ENCODE measurements at regions not wholly inside any gene's neighbourhood (a gene's known extent, or its start where the extent isn't known, plus 50 kb on each side); places are given as distances from the start of the nearest gene placed in this dataset.

DNA sequence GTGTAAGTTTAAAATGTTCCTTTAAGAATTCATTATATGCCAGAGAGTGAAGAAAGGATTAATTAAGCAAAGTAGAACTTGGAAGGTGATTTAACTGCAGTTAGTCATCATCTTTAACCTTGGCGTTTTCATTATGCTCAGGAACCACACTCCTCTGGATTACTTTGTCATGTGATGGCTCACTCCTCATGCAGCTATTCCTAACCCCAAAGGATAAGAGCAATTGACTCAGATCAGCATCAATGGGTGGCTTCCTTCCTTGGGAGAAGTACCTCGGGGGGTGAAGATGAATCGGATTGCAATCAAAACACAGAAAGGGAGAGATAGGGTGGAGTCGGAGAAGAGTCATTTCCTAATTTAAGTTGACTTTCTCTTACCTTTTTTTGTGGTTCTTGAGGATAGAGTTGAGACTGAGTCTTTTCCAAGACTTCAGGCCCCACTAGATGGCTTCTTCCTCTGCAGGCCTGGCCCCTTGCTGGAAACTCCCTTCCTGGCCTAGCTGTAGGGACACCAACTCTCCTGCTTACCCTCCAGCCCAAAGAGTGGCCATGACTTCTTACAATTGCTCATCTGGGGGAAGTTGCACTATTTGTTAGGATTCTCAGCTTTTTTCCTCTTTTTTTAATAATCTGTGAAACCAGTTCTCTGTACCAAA is 238.6 kb upstream of the DDHD1 start:
- no peak overlapping the region for H3K27ac ChIP-seq
- no peak overlapping the region for H3K4me3 ChIP-seq
- no peaks in the 10 kb centered on the region for H3K27me3 ChIP-seq
- H3K36me3 ChIP-seq, result no peaks in the 10 kb centered on the region
- intact Hi-C loops (cut with DNase I), result no loop called here
- H3K4me1 ChIP-seq, result no peaks in the 10 kb centered on the region
- TF ChIP-seq, protein P1, sequence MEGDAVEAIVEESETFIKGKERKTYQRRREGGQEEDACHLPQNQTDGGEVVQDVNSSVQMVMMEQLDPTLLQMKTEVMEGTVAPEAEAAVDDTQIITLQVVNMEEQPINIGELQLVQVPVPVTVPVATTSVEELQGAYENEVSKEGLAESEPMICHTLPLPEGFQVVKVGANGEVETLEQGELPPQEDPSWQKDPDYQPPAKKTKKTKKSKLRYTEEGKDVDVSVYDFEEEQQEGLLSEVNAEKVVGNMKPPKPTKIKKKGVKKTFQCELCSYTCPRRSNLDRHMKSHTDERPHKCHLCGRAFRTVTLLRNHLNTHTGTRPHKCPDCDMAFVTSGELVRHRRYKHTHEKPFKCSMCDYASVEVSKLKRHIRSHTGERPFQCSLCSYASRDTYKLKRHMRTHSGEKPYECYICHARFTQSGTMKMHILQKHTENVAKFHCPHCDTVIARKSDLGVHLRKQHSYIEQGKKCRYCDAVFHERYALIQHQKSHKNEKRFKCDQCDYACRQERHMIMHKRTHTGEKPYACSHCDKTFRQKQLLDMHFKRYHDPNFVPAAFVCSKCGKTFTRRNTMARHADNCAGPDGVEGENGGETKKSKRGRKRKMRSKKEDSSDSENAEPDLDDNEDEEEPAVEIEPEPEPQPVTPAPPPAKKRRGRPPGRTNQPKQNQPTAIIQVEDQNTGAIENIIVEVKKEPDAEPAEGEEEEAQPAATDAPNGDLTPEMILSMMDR (IDR thresholded peaks at IDR 0.05), result no peak
- no peak for DNase-seq
- no peak overlapping the region for H3K9ac ChIP-seq (ENCODE audit: low read depth in 2 of 2, low read length in 2 of 2)
- H3K9me3 ChIP-seq, result no peaks in the 10 kb centered on the region

DNA sequence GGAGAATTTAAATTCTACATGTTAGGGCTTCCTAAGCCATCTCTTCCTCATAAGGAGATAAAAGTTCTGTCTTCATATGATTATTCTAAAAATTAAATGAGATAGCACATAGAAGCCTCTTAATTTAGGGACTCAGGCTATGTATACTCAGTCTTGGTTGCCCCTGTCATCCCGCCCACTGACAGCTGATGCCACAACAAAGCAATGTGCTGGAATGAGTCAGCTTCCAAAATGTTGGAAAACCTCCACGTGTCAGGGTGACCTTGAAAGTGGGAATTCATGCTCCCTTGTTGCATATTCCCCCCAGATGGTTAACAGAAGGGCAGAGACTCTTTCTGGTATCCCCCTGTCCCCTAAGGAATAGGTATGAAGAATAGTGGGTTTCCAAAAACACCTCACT is 238.0 kb upstream of the DDHD1 start:
- H3K9me3 ChIP-seq, result no peaks in the 10 kb centered on the region
- no peaks in the 10 kb centered on the region for H3K36me3 ChIP-seq
- no peak for DNase-seq
- H3K27ac ChIP-seq, result no peak overlapping the region
- no peak overlapping the region for H3K9ac ChIP-seq (ENCODE audit: low read depth in 2 of 2, low read length in 2 of 2)
- no peaks in the 10 kb centered on the region for H3K27me3 ChIP-seq
- intact Hi-C loops (cut with DNase I), result no loop called here
- TF ChIP-seq, protein P1 (IDR thresholded peaks at IDR 0.05), result no peak
- no peak overlapping the region for H3K4me3 ChIP-seq
- H3K4me1 ChIP-seq, result no peaks in the 10 kb centered on the region

DNA sequence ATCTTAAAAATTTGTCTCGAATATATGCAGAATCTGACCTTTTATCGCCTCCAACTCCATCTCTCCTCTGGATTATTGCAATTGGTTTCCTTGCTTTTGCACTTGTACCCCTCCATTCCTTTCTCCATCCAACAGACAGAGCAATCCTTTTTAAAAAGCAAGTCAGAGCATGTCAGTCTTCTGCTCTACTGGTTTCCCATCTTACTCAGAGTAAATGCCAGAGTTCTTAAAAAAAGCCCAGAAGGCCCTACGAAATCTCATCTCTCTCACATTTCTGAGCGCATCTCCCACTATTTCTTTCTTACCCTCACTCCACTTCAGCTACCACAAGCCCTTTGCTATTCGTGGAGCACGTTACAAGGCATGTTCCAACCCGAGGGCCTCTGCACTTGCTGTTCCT is 236.9 kb upstream of the DDHD1 start:
- TF ChIP-seq, protein P1 (IDR thresholded peaks at IDR 0.05), result no peak

DNA sequence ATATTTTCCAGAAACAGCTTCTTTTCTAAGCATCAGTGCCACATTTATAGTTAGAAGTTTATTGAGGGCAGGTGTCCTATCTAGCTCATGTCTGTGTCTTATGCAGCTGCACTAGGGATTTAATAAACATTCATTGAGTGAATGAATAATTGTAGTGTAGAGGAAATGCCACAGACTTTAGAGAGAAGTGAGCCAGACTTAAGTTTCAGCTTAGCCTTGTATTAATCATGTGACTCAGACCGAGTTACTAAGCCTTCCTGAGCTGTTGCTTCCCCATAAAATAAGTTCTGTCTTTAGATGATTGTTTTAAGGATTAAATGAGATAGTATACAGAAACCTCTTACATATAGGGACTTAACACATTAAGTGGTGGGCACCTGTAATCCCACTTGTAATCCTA is 236.1 kb upstream of the DDHD1 start:
- H3K27me3 ChIP-seq, result no peaks in the 10 kb centered on the region
- no peaks in the 10 kb centered on the region for H3K36me3 ChIP-seq
- intact Hi-C loops (cut with DNase I), result no loop called here
- no peak overlapping the region for H3K27ac ChIP-seq
- no peak overlapping the region for H3K9ac ChIP-seq (ENCODE audit: low read depth in 2 of 2, low read length in 2 of 2)
- no peaks in the 10 kb centered on the region for H3K4me1 ChIP-seq
- H3K4me3 ChIP-seq, result no peak overlapping the region
- TF ChIP-seq, protein P1 (IDR thresholded peaks at IDR 0.05), result no peak
- H3K9me3 ChIP-seq, result no peaks in the 10 kb centered on the region
- no peak for DNase-seq

More for the DNA sequence above, 236.9 kb upstream of the DDHD1 start:
- Histone ChIP-seq H3K27ac (no peak overlapping the region), H3K9ac (ENCODE audit: low read depth in 2 of 2, low read length in 2 of 2) (no peak overlapping the region), H3K4me3 (no peak overlapping the region), H3K36me3 (no peaks in the 10 kb centered on the region), H3K4me1 (no peaks in the 10 kb centered on the region), H3K27me3 (no peaks in the 10 kb centered on the region), H3K9me3 (no peaks in the 10 kb centered on the region)
- no peak for DNase-seq
- intact Hi-C loops (cut with DNase I), result no loop called here

DNA sequence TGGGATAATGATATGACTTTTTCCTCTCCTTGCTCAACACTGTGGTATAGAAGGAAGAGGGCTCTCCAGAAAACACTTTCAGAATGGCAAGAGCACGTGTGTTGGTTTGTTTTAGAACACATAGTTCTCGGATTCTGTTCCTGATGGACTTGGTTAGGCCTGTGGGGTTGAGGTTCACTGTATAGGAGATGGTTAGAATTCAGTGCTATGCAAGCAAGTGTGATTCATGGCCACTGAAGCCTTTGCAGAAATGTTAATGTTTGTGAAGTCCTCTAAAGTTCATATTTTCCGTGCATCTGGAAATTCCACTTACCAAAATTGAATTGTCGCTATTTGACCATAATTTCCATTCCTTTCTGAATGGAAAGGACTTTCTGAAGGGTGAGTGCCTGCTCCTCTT is 233.2 kb upstream of the DDHD1 start:
- H3K4me3 ChIP-seq, result no peak overlapping the region
- no peaks in the 10 kb centered on the region for H3K9me3 ChIP-seq
- no peak overlapping the region for H3K9ac ChIP-seq (ENCODE audit: low read depth in 2 of 2, low read length in 2 of 2)
- TF ChIP-seq, protein P1 (IDR thresholded peaks at IDR 0.05), result no peak
- H3K36me3 ChIP-seq, result no peaks in the 10 kb centered on the region
- no peak overlapping the region for H3K27ac ChIP-seq
- H3K27me3 ChIP-seq, result no peaks in the 10 kb centered on the region
- intact Hi-C loops (cut with DNase I), result no loop called here
- no peaks in the 10 kb centered on the region for H3K4me1 ChIP-seq
- DNase-seq, result no peak

Data from colonic mucosa (tissue), 4 donors.